ENCODE measurements at regions not wholly inside any gene's neighbourhood (a gene's known extent, or its start where the extent isn't known, plus 50 kb on each side); places are given as distances from the start of the nearest gene placed in this dataset.
"Not testable (repeated sequence)": the region's sequence is repeated elsewhere in the genome, so short reads cannot be mapped to it uniquely, and the experiment has no call there.

GRCh38 chr1:16798050-16798449 lies 57.7 kb downstream of the RNU1-4 start:
- TF ChIP-seq YY1 (IDR thresholded peaks at IDR 0.05; ENCODE audit: insufficient read depth, insufficient read length); ZNF274 (IDR thresholded peaks at IDR 0.05; ENCODE audit: low read depth, low read length); SUZ12 (IDR thresholded peaks at IDR 0.05; ENCODE audit: extremely low read depth, insufficient read depth, insufficient read length): not testable (repeated sequence)

Data from NT2/D1 (cell line).